ENCODE measurements at regions not wholly inside any gene's neighbourhood (a gene's known extent, or its start where the extent isn't known, plus 50 kb on each side); places are given as distances from the start of the nearest gene placed in this dataset.

DNA sequence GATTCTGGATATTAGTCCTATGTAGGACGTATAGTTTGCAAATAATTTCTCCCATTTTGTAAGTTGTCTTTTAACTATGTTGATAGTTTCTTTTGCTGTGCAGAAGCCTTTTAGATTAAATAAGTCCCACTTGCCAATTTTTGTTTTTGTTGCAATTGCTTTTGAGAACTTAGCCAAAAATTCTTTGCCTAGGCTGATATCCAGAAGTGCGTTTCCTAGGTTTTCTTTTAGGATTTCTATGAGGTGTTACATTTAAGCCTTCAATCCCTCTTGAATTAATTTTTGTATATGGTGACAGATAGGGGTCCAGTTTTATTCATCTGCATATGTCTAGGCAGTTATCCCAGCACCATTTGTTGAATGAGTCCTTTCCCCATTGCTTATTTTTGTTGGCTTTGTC, 264.4 kb upstream of the OR4E1 start:
- TF ChIP-seq, protein P1, sequence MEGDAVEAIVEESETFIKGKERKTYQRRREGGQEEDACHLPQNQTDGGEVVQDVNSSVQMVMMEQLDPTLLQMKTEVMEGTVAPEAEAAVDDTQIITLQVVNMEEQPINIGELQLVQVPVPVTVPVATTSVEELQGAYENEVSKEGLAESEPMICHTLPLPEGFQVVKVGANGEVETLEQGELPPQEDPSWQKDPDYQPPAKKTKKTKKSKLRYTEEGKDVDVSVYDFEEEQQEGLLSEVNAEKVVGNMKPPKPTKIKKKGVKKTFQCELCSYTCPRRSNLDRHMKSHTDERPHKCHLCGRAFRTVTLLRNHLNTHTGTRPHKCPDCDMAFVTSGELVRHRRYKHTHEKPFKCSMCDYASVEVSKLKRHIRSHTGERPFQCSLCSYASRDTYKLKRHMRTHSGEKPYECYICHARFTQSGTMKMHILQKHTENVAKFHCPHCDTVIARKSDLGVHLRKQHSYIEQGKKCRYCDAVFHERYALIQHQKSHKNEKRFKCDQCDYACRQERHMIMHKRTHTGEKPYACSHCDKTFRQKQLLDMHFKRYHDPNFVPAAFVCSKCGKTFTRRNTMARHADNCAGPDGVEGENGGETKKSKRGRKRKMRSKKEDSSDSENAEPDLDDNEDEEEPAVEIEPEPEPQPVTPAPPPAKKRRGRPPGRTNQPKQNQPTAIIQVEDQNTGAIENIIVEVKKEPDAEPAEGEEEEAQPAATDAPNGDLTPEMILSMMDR (IDR thresholded peaks at IDR 0.05) = no peak
- no peak for TF ChIP-seq POLR2A (IDR thresholded peaks at IDR 0.05)
- TF ChIP-seq POLR2AphosphoS5 (IDR thresholded peaks at IDR 0.05; ENCODE audit: insufficient read depth in 1 of 2, low read depth in 1 of 2) = no peak

Measured in vagina (tissue), 2 donors.